HG03108 (cell line): ENCODE measurements at regions not wholly inside any gene's neighbourhood (a gene's known extent, or its start where the extent isn't known, plus 50 kb on each side); places are given as distances from the start of the nearest gene placed in this dataset.

Source experiments
- ATAC-seq: cut with Tn5 transposase; IDR thresholded peaks from one replicate; pipeline ENCODE4 v1.9.1; 2021; ENCODE audit warnings: moderate library complexity; ENCODE audit not compliant: unreplicated experiment

DNA sequence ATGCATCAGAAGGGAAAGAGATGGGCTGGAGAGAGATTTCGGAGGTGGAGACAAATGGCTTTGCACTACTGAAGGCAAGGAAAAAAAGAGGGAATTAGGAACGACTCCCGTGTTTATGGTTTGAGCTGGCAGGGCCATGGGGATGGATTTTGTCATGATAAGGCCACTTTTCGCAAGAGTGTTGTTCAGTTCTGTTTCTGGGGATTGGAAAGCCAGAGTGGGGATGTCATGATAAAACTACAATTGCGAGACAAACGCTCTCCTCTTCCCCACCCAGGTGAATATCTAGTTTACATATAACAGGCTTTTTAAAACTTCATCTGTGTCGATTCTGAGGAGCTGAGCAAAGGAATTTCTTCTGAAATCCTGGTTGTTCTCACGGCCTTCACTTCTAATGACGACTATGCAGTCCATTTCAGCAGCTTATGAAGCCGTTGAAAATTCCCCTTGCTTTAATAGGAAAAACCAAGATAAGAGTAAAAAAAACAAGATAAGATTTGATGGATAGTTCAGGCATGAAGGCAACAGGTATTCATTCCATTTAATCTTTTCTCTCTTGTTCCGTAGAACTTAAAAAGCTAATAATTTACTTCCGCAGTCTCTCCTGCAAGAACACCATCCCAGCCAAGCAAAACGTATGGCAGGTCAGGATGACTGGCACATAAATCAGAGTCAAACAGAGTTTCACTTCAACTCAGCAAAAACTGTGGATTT is 245.6 kb upstream of the PITRM1 start:
- no peak for ATAC-seq

DNA sequence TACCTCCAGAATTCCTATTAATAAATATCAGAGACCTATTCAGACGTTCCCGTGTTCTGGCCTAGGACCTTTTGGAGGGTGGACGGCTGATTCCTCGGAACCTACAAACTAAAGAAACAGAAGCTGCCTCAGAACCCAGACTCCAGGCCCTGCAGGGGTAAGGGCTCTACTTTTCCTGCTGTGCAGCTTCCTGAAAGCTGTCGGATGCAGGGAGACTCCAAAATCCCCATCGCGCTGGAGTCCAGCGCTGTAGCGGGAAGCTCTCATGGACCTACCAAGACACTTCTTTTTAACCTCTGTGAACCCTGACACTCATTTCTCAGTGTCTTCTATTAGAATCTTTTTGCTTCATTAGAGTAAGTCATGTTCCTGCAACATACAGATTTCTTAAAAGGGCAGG is 244.5 kb upstream of the PITRM1 start:
- ATAC-seq, result no peak

DNA sequence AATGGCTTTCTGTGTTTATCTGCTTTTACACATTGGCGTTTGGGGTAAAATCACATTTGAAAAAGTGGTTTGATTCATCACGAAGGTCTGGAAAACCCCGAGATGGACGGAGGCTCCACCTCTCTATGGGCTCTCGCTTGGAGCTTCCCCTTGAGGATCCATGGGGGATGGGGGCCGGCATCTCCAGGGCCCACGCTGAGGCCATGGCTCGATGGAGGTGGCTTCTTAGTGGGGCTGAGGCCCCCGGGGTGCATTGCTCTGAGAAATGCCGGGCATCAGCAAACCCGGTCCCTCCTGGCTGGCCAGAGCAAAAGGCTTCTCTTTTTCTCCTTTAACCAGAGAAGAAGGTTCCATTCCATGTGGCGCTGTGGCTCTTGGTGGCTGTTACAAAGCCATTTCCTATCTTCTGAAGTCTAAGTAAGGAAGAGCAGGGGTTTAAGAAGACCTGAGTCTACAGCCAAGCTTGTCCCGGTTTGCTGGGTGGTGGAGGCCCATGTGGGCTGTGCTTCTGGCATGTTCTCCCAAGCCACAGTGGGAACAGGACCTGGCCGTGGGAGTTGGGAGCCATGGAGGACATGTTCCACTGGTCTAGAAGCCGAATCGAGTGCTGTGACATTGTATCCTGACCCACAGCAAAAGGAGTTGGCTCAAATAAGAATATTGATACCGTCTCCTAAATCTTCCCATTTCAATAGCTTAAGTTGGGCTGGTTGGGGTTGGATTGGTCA is 243.5 kb upstream of the PITRM1 start:
- ATAC-seq, result no peak

DNA sequence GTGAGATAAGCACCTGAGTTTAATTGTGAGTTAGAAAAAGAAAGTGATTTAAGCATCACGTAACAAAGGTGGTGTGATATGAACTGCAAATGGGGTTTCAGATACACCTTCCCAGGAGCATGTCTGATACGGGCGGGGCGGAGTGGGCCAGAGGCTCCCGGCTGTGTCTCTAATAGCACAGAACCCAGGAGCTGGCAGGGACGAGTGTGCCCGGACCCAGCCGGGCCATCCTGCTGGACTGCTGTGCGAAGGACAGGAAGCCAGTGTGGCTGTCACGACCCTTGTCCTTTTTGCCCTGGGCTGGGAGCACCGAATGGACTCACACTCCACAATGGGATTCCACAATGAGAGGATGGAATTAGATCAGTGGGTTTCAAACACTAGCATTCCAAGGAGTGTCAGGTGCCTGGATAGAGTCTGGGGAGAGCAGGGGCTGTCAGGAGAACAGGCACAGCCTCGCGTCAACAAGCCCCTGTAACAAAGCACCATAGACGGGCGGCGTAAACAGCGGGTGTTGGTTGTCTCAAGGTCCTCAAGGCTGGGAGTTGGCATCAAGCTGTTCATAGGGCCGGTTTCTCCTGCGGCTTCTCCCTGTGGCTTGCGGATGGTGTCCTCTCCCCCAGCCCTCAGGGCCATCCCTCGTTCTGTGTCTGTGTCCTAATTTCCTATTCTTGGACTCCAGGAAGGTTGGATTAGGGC is 242.6 kb upstream of the PITRM1 start:
- no peak for ATAC-seq

DNA sequence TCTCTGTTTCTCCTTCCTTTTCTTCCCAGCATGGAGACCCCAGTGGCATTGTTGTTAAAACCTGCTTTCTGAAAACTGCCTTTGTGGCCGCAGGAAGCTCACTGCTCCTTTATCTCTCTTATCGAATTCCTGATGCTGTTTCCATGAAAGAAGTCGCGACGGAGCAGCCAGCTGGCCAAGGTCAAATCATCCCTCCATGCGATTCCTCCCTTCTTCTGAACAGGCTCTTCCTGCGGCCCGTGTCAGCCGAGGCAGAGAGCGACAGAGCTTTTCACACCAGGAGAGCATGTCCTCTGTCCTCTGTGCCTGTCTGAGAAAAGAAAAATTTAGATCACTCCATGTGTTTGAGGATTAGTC is 242.1 kb upstream of the PITRM1 start:
- no peak for ATAC-seq

DNA sequence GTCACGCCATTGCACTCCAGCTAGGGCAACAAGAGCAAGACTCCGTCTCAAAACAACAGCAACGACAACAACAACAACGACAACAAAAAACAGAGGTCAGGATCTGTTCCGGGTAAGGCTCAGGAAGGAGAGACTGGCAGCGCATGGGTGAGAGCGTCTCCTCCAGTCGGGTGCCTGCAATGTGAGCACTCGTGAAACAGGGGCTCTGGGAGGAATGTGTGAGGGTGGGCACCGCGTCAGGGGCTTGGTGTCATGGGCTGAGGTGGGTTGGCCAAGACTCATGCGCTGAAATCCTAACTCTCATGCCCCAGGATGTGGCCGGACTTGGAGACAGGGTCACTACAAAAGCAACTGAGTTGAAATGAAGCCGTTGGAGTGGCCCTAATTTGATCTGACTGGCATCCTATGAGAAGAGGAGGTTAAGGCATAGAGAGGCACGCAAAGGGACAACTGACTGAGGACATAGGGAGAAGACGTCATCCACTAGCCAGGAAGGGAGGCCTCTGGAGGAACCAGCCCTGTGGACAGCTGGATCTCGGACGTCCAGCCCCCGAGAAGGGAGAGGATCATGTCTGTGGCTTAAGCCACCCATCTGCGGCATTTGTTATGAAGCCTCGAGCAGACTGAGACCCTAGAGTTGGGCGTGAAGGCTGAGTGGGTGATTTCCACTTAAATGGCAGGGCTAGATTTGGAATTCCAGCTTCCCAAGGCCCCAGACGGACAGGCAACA is 241.5 kb upstream of the PITRM1 start:
- no peak for ATAC-seq

DNA sequence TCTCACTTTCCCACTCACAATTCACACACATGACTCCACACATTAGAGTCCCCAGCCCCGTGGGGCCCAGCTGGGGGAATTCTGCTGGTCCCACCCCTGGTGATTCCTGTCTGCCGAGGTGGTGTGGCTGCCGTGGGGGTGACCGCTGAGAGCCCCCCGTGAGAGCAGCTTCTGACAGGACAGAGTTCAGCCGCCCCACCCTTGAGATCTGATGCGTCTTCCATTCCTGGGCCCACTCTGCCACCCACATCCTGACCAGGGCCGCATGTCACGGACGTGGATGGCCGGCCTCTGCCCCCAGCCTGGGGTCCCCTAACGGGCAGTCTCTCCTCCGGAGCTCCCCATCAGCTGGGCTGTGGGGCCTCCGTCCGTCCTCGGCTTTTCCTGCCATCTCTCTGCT is 240.1 kb upstream of the PITRM1 start:
- ATAC-seq, result no peak

DNA sequence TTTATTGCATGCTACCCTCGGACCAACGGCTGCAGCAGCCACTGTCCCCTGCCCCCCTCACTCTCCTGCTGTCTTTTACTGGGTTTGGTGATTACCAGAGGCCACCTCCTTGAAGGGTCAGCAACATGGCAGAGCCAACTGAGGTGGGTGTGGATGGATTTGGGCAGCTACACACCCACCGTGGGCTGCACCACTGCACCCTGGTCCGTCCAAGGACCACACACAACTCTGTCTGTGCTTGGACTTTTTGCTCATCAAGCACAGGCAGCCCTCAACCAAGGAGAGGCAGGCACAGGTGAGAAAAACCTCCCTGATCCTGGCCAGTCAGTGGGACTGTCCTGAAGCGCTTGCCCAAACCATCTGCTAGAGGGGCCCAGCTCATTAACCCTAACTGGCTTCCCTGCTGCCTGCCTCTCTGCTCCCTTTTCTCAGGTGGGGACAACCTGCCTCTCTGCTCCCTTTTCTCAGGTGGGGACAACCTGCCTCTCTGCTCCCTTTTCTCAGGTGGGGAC is 239.5 kb upstream of the PITRM1 start:
- ATAC-seq, result no peak

DNA sequence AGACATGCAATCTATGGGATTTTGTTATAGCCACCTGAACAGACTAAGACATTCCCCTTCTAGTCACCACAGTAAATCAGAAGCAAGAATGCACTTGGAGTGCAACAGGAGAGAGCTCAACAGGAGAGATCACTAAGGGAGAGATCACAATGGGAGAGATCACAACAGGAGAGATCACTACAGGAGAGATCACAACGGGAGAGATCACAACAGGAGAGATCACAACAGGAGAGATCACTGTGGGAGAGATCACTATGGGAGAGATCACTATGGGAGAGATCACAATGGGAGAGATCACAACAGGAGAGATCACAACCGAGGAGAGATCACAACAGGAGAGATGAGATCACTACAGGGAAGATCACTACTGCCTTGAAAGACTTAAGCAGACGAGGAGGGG is 238.5 kb upstream of the PITRM1 start:
- ATAC-seq, result no peak

DNA sequence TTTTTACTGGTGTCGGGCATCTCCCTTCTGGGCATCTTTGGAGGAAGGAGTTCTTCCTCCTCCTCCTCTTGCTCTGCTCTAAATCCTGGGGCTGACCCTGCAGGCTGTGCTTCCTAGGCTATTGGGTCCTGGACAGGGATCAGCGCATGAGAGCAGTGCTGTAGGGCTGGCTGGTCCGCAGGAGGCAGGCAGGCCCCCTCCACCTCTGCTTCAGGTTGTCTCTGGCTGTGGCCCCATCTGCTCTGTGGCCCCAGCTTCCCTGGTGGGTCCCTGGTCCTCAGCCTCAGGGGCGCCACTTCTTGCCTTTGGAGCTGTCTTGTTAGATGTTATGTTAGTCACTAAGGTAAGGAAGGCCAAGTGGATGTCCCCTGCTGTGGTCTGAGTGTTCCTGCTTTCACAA is 237.3 kb upstream of the PITRM1 start:
- no peak for ATAC-seq

DNA sequence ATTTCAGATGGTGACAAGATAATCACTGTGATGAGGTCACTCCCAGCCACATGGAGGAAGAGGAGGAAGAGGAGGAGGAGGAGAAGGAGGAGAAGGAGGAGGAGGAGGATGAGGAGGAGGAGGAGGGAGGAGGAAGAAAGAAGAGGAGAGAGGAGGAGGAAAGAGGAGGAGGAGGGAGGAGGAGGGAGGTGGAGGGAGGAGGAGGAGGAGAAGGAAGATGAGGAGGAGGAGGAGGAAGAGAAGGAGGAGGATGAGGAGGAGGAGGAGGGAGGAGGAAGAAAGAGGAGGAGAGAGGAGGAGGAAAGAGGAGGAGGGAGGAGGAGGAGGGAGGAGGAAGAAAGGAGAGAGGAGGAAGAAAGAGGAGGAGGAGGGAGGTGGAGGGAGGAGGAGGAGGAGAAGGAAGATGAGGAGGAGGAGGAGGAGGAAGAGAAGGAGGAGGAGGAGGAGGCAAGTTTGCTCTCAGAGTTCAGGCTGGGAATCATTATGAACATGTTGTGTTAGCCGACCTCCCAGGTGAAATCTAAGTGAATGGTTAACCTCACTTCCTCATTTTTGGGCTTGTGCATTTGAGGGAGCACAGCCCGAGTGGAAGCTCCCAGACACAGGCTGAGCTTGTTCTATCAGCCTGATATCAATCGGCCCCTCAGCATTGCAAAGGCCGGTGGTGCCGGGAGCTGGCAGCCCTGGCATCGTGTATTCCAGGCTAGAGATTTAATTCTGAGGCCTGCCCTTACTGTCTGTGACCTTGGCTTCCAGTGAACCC is 236.2 kb upstream of the PITRM1 start:
- ATAC-seq, result peak; percentile 49

DNA sequence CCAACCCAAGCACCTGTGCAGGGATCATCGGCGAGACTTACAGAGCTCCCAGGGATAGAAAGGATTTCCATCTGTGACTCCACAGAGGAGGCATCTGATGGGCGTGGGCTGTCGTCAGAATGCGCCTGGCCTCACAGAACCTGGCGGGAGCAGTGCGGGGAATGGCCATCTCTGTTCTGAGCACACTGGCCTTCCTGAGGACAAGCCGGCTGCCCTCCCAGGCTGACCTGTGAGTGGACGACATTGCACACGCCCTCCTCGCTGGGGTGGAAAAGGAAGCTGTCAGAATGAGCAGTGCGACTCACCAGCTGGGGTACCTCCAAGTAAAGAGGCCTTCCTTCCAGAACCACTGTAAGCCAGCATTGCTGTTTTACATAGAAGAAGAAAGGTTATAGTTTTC is 234.6 kb upstream of the PITRM1 start:
- no peak for ATAC-seq

DNA sequence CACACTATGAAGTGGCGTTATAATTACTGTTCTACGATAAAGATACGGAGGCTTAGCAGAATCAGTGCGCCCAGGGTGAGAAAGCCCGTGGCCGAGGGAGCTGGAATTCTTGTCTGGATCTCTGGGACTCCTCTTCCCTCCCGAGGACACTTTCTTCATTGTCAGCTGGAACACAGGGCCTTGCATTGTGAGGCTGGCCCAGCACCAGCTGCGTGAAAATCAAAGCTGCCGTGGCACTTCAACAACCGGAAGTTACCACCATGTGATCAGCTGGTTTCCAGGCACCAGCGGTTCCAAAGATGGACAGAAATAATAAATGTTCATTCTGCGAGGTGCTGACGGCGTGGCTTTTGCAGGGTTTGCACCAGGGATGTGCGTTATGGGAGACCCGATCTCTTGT is 234.0 kb upstream of the PITRM1 start:
- ATAC-seq, result no peak

DNA sequence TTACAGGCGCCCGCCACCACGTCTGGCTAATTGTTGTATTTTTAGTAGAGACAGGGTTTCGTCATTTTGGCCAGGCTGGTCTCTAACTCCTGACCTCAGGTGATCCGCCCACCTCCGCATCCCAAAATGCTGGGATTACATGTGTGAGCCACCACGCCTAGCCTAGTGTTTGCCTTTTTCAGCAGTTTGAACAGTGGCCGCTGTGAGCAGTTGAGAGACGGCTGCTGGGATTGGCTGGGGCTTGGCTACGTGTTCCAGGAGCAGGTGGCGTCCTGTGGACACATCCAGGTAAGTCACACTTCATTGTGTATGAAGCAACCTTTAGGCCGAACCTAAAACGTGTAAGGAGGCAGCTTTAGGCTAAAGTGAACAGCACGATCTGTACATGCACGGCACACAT is 231.8 kb upstream of the PITRM1 start:
- no peak for ATAC-seq

DNA sequence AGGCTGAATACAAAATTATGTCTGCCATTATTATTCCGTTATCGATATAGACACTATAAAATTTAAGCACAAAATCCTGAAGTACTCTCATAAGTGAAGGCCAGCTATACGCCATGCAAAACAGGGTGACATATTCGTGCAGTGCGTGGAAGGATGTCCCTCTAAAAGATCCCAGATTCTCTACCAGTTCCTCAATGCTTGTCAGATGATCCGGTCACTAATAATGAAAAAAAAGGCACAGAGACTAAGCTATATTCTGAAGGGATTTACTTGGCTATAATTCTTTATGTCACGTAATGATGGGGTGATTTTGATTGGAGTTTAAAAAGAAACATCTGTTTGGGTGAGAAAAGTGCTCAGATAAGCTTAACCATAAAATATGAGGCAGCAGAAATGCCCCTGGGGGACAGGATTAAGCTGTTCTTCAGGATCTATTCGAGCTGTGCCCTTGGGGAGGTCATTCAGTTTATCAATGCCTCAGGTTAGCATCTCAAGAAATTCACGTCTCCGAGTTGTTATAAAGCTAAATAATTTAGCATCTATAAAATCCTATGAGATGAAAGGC is 229.7 kb upstream of the PITRM1 start:
- no peak for ATAC-seq

DNA sequence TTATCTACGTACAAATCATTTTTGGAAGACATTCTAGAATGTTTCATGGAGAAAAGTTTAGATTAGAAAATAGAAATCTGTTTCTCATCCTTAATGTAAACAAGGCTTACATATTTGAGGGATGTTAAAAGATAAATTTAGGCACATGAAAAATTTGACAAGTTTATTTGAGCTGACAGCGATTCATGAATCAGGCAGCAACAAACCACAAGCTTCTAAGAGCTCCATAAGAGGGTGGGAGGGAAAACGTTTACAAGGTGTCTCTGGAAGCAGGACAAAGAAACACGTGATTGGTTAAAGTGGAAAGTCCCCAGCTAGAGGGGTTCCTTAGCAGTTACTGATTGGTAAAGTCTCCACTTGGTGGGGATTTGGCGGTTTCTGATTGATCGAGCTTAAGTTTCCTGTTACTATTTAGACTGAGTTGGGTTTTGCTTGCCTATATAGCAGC is 228.9 kb upstream of the PITRM1 start:
- ATAC-seq, result no peak

DNA sequence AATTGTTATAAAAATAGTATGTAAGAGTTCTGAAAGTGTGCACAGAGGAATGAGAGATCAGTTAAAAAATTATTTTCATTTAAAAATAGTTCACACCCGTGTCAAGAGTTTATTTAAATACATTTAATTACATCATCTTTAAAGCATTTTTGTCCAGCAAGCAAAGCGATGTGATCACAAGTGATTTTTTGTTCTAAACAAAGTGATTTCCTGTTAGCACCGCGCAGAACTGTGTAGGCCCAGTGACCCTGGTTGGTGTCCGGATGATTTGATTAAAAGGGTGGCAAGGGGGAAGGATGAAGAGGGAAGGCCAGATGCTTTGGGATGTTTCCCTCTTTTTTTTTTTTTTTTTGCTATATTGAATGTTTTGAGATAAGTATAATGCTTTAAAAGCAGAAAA is 227.8 kb upstream of the PITRM1 start:
- ATAC-seq, result no peak

DNA sequence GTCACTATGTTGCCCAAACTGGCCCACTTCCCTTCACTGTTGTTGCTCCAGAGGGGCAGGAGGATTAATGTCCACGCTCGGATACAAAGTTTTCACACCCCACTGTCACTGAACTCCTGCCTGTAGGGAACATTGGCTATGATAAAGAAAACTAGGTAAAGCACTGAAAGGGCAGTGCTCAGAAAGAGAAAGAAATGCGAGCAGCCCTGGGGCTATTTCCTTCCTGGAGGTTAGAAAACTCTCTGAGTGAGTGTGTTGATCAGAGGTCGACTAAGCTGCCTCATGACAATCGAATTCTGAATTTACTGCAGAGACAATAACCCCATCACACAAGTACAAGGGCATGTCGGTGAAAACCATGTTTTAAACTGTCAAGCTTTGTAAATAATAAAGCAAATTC is 227.2 kb upstream of the PITRM1 start:
- ATAC-seq, result no peak

DNA sequence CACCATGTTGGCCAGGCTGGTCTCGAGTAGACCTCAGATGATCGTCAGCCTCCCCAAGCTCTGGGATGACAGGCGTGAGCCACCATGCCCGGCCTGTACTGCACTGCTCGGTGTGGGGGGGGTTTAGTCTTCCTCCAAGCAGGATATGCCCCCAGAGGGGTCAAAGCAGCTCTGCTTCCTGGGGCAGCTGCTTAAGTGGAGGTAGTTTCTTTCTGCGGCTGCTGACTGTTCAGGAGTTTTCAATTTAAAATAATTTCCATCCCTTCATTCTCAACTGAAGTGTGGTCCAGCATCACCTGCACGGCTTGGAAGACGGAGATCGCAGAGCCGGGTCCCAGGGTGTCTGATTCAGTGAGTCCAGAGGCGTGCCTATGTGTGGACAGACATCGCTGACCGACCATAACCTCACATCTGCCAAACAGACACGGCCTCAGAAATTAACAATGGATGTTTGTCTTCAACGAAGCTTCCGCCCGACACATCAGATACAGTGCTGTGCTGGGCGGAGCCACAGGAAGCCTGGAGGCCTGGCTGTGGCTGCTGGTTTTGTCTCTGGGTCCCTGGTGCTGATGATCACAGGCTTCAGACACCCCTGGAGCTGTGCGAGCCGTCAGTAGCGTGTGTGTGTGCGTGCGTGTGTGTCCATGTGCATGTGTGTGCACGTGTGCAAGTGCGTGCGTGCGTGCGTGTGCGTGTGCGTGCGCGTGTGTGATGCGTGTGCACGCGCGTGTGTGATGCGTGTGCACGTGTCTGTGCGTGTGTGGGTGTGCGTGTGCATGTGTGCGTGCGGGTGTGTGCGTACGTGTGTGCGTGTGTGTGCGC is 226.5 kb upstream of the PITRM1 start:
- no peak for ATAC-seq
